NB4 (cell line): ENCODE measurements at regions not wholly inside any gene's neighbourhood (a gene's known extent, or its start where the extent isn't known, plus 50 kb on each side); places are given as distances from the start of the nearest gene placed in this dataset.

Source experiments
- CTCF ChIP-seq: IDR thresholded peaks from one replicate; pipeline ENCODE4 v1.5.1; 2012; ENCODE audit warnings: low read depth, low read length
- MYC ChIP-seq: IDR thresholded peaks from 2 replicates; pipeline ENCODE4 v1.6.1; 2011; ENCODE audit warnings: low read depth, low read length
- POLR2A ChIP-seq: IDR thresholded peaks from 2 replicates; pipeline ENCODE4 v1.6.1; 2011; ENCODE audit warnings: mild to moderate bottlenecking; ENCODE audit not compliant: insufficient read length; ENCODE audit errors: extremely low read depth

GRCh38 chr12:98317939-98318899, 197.2 kb upstream of the TMPO start:
- TF ChIP-seq CTCF (no peak), POLR2A (no peak), MYC (no peak)
